GM23338 (cell line): ENCODE measurements at regions not wholly inside any gene's neighbourhood (a gene's known extent, or its start where the extent isn't known, plus 50 kb on each side); places are given as distances from the start of the nearest gene placed in this dataset.

Source experiments
- ATAC-seq: fragments of 200-7000 bp; cut with Tn5 transposase; 3 replicates; pipeline ENCODE4 v1.9.1; 2020
- DNase-seq: peaks from one replicate; pipeline ENCODE4 v3.0.0-alpha.2; 2015; ENCODE audit warnings: low spot score
- H2AFZ ChIP-seq: fragments of 200-600 bp; sonication (generic); 2 replicates; pipeline ENCODE4 v1.8.0; 2016; ENCODE audit warnings: antibody characterized with exemption, mild to moderate bottlenecking, moderate library complexity
- H3F3A ChIP-seq: fragments of 200-600 bp; sonication (generic); replicated peaks from 2 replicates; pipeline ENCODE4 v1.8.0; 2017; ENCODE audit warnings: antibody characterized with exemption, mixed run types, low read depth
- H3K27ac ChIP-seq: fragments of 200-600 bp; sonication (generic); 2 replicates; pipeline ENCODE4 v1.6.1; 2016; ENCODE audit warnings: low read depth
- H3K27me3 ChIP-seq: fragments of 200-600 bp; sonication (generic); 2 replicates; pipeline ENCODE4 v1.8.0; 2016; ENCODE audit warnings: mild to moderate bottlenecking, mixed run types, moderate library complexity; ENCODE audit not compliant: insufficient read depth
- H3K36me3 ChIP-seq: fragments of 200-600 bp; sonication (generic); 2 replicates; pipeline ENCODE4 v1.8.0; 2016; ENCODE audit warnings: mild to moderate bottlenecking; ENCODE audit not compliant: insufficient read depth
- H3K4me1 ChIP-seq: fragments of 200-600 bp; sonication (generic); 2 replicates; pipeline ENCODE4 v1.8.0; 2016; ENCODE audit warnings: mild to moderate bottlenecking, moderate library complexity; ENCODE audit not compliant: insufficient read depth
- H3K4me2 ChIP-seq: fragments of 200-600 bp; sonication (generic); 2 replicates; pipeline ENCODE4 v1.7.1; 2017; ENCODE audit warnings: mixed run types
- H3K4me3 ChIP-seq: fragments of 200-600 bp; sonication (generic); 2 replicates; pipeline ENCODE4 v1.6.1; 2016; ENCODE audit warnings: mixed run types
- H3K79me2 ChIP-seq: fragments of 200-600 bp; sonication (generic); replicated peaks from 2 replicates; pipeline ENCODE4 v1.8.0; 2017; ENCODE audit warnings: mild to moderate bottlenecking; ENCODE audit not compliant: insufficient read depth
- H3K9me2 ChIP-seq: fragments of 200-600 bp; sonication (generic); 2 replicates; pipeline ENCODE4 v1.8.0; 2017; ENCODE audit not compliant: insufficient read depth
- H4K20me1 ChIP-seq: fragments of 200-600 bp; sonication (generic); replicated peaks from 2 replicates; pipeline ENCODE4 v1.8.0; 2017; ENCODE audit warnings: mild to moderate bottlenecking; ENCODE audit not compliant: insufficient read depth
- H3K27ac Mint-ChIP-seq: 2 replicates; pipeline ENCODE4 v1.8.0; 2020; ENCODE audit warnings: inconsistent platforms, mild to moderate bottlenecking, moderate library complexity, mixed read lengths
- H3K27me3 Mint-ChIP-seq: 3 replicates; pipeline ENCODE4 v1.8.0; 2022; ENCODE audit warnings: low read depth, mild to moderate bottlenecking, moderate library complexity, mixed read lengths, inconsistent platforms; ENCODE audit not compliant: insufficient read depth, poor library complexity
- H3K36me3 Mint-ChIP-seq: 3 replicates; pipeline ENCODE4 v1.8.0; 2021; ENCODE audit warnings: low read depth, mild to moderate bottlenecking, inconsistent platforms, moderate library complexity, mixed read lengths
- H3K4me1 Mint-ChIP-seq: 3 replicates; pipeline ENCODE4 v1.8.0; 2020; ENCODE audit warnings: mild to moderate bottlenecking, inconsistent platforms, mixed read lengths
- H3K4me3 Mint-ChIP-seq: 3 replicates; pipeline ENCODE4 v1.8.0; 2021; ENCODE audit warnings: moderate library complexity, mild to moderate bottlenecking, inconsistent platforms, mixed read lengths
- H3K9me3 Mint-ChIP-seq: 3 replicates; pipeline ENCODE4 v1.8.0; 2020; ENCODE audit warnings: moderate library complexity, mild to moderate bottlenecking, inconsistent platforms, mixed read lengths
- CREB1 ChIP-seq: fragments of 250-450 bp; sonication (Bioruptor Pico); IDR thresholded peaks from 2 replicates; pipeline ENCODE4 v1.5.0; 2020; ENCODE audit warnings: low read depth, mild to moderate bottlenecking, moderate library complexity
- EZH2 ChIP-seq: fragments of 200-600 bp; sonication (generic); IDR thresholded peaks from one replicate; pipeline ENCODE4 v1.8.0; 2017; ENCODE audit warnings: antibody characterized with exemption, mild to moderate bottlenecking, low read depth; ENCODE audit not compliant: unreplicated experiment
- EZH2phosphoT487 ChIP-seq: fragments of 200-600 bp; sonication (generic); IDR thresholded peaks from one replicate; pipeline ENCODE4 v1.8.1; 2018; ENCODE audit warnings: antibody characterized with exemption; ENCODE audit not compliant: unreplicated experiment
- JUNB ChIP-seq: IDR thresholded peaks from one replicate; pipeline ENCODE4 v1.6.1; 2016; ENCODE audit warnings: antibody characterized with exemption; ENCODE audit not compliant: unreplicated experiment
- NANOG ChIP-seq: IDR thresholded peaks from 2 replicates; pipeline ENCODE4 v1.6.1; 2016; ENCODE audit warnings: antibody characterized with exemption, borderline replicate concordance
- POLR2AphosphoS5 ChIP-seq: IDR thresholded peaks from 2 replicates; pipeline ENCODE4 v1.6.1; 2016; ENCODE audit warnings: antibody characterized with exemption, low read depth
- STAT1 ChIP-seq: IDR thresholded peaks from one replicate; pipeline ENCODE4 v1.6.1; 2016; ENCODE audit warnings: antibody characterized with exemption; ENCODE audit not compliant: unreplicated experiment
- ZNF114 ChIP-seq: fragments of 250-450 bp; sonication (Bioruptor Pico); IDR thresholded peaks from 2 replicates; pipeline ENCODE4 v1.5.0; 2020; ENCODE audit warnings: mild to moderate bottlenecking, moderate library complexity
- ZNF331 ChIP-seq: fragments of 250-450 bp; sonication (Bioruptor Pico); IDR thresholded peaks from 2 replicates; pipeline ENCODE4 v1.5.0; 2020; ENCODE audit warnings: low read depth, mild to moderate bottlenecking, moderate library complexity
- TF ChIP-seq, protein P1 (sequence below), 2 experiments: fragments of 200-600 bp in 1 of 2; sonication (generic) in 1 of 2; conservative IDR thresholded peaks; 2 replicates each; pipeline versions ENCODE4 v1.5.1 to v1.6.1; 2016 to 2017; ENCODE audit warnings: antibody characterized with exemption in 2 of 2, low read depth in 2 of 2, mild to moderate bottlenecking in 2 of 2, moderate library complexity in 1 of 2
- TF ChIP-seq, protein P2 (sequence below): IDR thresholded peaks from one replicate; pipeline ENCODE4 v1.6.1; 2018; ENCODE audit warnings: antibody characterized with exemption; ENCODE audit not compliant: unreplicated experiment

DNA sequence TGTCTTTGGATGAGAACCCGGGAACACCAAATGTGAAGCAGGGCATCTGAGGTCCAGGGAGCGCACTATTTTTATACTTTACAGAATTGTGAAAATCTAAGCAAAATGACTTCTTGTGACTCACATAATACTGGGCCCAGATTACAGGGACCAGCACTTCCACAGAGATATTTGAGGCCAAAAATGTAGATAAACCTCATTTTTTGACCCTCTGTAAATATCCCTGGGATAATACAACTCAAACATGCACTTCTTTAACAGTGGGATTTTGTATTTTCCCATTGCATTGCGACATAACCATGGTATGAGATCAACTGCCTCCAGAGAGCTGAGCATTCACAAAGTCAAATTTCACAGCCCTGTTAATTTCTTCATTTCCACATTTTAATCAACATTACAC lies 289.4 kb upstream of the ADGRL4 start (continued):
- TF ChIP-seq, protein P1, sequence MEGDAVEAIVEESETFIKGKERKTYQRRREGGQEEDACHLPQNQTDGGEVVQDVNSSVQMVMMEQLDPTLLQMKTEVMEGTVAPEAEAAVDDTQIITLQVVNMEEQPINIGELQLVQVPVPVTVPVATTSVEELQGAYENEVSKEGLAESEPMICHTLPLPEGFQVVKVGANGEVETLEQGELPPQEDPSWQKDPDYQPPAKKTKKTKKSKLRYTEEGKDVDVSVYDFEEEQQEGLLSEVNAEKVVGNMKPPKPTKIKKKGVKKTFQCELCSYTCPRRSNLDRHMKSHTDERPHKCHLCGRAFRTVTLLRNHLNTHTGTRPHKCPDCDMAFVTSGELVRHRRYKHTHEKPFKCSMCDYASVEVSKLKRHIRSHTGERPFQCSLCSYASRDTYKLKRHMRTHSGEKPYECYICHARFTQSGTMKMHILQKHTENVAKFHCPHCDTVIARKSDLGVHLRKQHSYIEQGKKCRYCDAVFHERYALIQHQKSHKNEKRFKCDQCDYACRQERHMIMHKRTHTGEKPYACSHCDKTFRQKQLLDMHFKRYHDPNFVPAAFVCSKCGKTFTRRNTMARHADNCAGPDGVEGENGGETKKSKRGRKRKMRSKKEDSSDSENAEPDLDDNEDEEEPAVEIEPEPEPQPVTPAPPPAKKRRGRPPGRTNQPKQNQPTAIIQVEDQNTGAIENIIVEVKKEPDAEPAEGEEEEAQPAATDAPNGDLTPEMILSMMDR (conservative IDR thresholded peaks at IDR 0.05; ENCODE audit: low read depth in 2 of 2), result no peak
- TF ChIP-seq CREB1 (CRISPR knock-in tag), result no peak
- no peak for TF ChIP-seq POLR2AphosphoS5
- no peak for TF ChIP-seq NANOG
- TF ChIP-seq STAT1, result no peak
- no peak for TF ChIP-seq JUNB

DNA sequence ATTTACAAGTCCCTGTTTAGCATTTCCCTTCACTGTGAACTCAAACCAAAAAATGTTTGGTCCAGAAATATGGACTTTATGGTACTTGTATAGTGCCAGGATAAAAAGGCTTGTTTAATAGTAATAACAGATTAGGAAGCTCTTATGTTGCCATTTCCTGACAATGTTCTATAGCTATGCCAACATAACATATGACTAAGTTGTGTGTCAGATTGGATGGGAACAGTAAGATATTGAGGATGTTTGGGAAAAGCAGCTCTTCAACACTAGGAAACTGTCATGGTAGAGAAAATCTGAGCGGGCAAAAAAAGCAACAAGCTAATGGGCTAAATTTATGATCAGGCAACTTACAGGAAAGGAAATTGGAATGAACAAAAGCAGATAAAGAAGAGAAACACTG lies 287.1 kb upstream of the ADGRL4 start:
- Histone ChIP-seq H3K4me1 (no peaks in the 10 kb centered on the region), H3K27ac (no peak overlapping the region), H4K20me1 (no peaks in the 10 kb centered on the region), H3F3A (no peaks in the 10 kb centered on the region), H3K9me2 (no peaks in the 10 kb centered on the region), H3K4me2 (no peak overlapping the region), H2AFZ (no peak overlapping the region), H3K79me2 (no peaks in the 10 kb centered on the region), H3K27me3 (no peaks in the 10 kb centered on the region), H3K36me3 (no peaks in the 10 kb centered on the region), H3K4me3 (no peak overlapping the region)
- DNase-seq, result no peak
- H3K4me3 Mint-ChIP-seq, result no peak overlapping the region
- no peaks in the 10 kb centered on the region for H3K36me3 Mint-ChIP-seq
- no peak for ATAC-seq
- H3K4me1 Mint-ChIP-seq, result no peaks in the 10 kb centered on the region; the same call in 2 of the 3 replicates
- H3K27ac Mint-ChIP-seq, result no peak overlapping the region
- TF ChIP-seq NANOG, result no peak
- H3K9me3 Mint-ChIP-seq, result no peaks in the 10 kb centered on the region
- no peaks in the 10 kb centered on the region for H3K27me3 Mint-ChIP-seq

DNA sequence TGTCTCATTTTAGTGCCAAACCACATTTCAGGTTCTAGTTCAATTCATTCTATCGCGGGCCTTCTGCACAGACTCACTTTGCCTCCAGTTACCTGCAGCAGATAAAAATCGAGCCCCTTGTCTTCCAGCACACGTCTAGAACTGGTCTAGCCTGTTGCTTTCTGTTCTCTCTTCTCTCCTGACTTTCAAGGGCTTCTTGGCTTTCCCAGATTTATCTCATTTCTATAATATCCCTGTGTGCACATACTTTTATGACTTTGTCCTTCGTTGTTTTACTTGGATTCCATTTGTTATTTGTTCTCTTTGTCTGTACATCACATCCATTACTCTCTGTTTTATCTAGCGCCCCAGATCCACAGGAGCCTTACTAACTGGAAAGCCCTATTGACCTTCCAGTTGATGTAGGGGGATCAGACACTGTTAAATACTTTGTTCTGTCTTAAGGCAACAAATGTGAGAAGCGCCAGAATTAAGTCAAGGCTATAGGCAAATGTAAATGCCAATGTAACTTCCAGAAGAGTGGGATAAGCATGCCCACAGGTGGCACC lies 284.5 kb upstream of the ADGRL4 start:
- Histone ChIP-seq H3K4me2 (no peak overlapping the region), H3K4me1 (no peaks in the 10 kb centered on the region), H3K79me2 (no peaks in the 10 kb centered on the region), H3K27ac (no peak overlapping the region), H3K27me3 (no peaks in the 10 kb centered on the region), H3F3A (no peaks in the 10 kb centered on the region), H2AFZ (no peak overlapping the region; the same call in 1 of the 2 replicates), H4K20me1 (no peaks in the 10 kb centered on the region), H3K4me3 (no peak overlapping the region), H3K9me2 (no peaks in the 10 kb centered on the region), H3K36me3 (no peaks in the 10 kb centered on the region)
- Mint-ChIP-seq H3K4me3 (no peak overlapping the region), H3K27me3 (no peaks in the 10 kb centered on the region), H3K4me1 (no peaks in the 10 kb centered on the region), H3K27ac (no peak overlapping the region), H3K36me3 (no peaks in the 10 kb centered on the region), H3K9me3 (no peaks in the 10 kb centered on the region)
- DNase-seq, result no peak
- ATAC-seq, result no peak
- TF ChIP-seq ZNF331 (CRISPR knock-in tag), result no peak
- no peak for TF ChIP-seq EZH2phosphoT487
- no peak for TF ChIP-seq POLR2AphosphoS5
- no peak for TF ChIP-seq EZH2
- TF ChIP-seq ZNF114 (CRISPR knock-in tag), result no peak
- TF ChIP-seq, protein P2, sequence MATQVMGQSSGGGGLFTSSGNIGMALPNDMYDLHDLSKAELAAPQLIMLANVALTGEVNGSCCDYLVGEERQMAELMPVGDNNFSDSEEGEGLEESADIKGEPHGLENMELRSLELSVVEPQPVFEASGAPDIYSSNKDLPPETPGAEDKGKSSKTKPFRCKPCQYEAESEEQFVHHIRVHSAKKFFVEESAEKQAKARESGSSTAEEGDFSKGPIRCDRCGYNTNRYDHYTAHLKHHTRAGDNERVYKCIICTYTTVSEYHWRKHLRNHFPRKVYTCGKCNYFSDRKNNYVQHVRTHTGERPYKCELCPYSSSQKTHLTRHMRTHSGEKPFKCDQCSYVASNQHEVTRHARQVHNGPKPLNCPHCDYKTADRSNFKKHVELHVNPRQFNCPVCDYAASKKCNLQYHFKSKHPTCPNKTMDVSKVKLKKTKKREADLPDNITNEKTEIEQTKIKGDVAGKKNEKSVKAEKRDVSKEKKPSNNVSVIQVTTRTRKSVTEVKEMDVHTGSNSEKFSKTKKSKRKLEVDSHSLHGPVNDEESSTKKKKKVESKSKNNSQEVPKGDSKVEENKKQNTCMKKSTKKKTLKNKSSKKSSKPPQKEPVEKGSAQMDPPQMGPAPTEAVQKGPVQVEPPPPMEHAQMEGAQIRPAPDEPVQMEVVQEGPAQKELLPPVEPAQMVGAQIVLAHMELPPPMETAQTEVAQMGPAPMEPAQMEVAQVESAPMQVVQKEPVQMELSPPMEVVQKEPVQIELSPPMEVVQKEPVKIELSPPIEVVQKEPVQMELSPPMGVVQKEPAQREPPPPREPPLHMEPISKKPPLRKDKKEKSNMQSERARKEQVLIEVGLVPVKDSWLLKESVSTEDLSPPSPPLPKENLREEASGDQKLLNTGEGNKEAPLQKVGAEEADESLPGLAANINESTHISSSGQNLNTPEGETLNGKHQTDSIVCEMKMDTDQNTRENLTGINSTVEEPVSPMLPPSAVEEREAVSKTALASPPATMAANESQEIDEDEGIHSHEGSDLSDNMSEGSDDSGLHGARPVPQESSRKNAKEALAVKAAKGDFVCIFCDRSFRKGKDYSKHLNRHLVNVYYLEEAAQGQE, result no peak
